ENCODE measurements at regions not wholly inside any gene's neighbourhood (a gene's known extent, or its start where the extent isn't known, plus 50 kb on each side); places are given as distances from the start of the nearest gene placed in this dataset.

GRCh38 chr18:53610957-53611356, 613.5 kb downstream of the MBD2 start:
- no peak overlapping the region for H3K27ac Mint-ChIP-seq
- H3K27me3 Mint-ChIP-seq, result no peaks in the 10 kb centered on the region
- intact Hi-C loops (cut with micrococcal nuclease), result no loop called here
- H3K36me3 Mint-ChIP-seq (ENCODE audit: low read depth), result no peaks in the 10 kb centered on the region
- H3K9me3 Mint-ChIP-seq, result no peaks in the 10 kb centered on the region
- H3K4me1 Mint-ChIP-seq (ENCODE audit: low read depth), result no peaks in the 10 kb centered on the region
- no peak overlapping the region for H3K4me3 Mint-ChIP-seq

DNA sequence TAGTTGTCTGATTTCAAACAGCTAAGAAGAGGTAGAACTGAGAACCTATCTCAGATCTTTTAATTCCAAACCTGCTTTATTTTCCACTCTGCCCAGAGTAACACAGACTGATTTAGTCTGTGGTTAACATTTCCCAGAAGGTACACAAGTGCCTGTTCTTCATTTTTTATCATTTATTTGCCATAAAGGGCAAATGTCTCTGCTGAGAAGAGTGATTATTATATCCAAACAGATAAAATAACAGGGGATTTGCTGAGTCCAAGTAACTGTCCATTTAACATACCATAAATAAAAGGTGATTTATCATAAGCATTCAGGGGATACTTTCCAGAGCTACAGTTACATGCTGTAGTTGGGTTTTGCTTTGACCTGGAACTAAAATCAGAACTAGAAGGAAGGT, 617.7 kb downstream of the MBD2 start:
- no peaks in the 10 kb centered on the region for H3K27me3 Mint-ChIP-seq
- H3K27ac Mint-ChIP-seq, result no peak overlapping the region
- no peaks in the 10 kb centered on the region for H3K4me1 Mint-ChIP-seq (ENCODE audit: low read depth)
- H3K9me3 Mint-ChIP-seq, result no peaks in the 10 kb centered on the region
- intact Hi-C loops (cut with micrococcal nuclease), result no loop called here
- no peaks in the 10 kb centered on the region for H3K36me3 Mint-ChIP-seq (ENCODE audit: low read depth)
- no peak overlapping the region for H3K4me3 Mint-ChIP-seq

DNA sequence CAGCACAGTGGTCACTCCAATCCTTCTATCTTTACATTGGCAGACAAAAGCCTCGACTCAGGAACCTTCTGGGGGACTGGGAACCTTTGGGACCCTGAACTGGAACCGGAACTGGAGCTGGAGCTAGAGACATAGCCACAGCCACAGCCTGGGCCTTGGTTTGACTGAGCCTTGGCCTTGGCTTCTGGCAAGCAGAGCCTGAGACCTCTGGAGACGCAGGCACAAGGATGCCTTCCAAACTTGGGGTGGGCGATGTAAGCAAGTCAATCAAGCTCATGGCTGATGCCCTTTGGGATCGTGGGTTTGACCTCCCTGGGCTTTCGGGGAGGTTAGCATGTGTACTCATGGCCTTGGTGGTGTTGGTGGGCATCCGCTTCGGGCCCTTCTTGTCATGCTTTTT, 619.3 kb downstream of the MBD2 start:
- no peaks in the 10 kb centered on the region for H3K9me3 Mint-ChIP-seq
- no peaks in the 10 kb centered on the region for H3K27me3 Mint-ChIP-seq
- intact Hi-C loops (cut with micrococcal nuclease), result no loop called here

GRCh38 chr18:53603276-53603675, 621.2 kb downstream of the MBD2 start:
- no peaks in the 10 kb centered on the region for H3K27me3 Mint-ChIP-seq
- no peak overlapping the region for H3K4me3 Mint-ChIP-seq
- intact Hi-C loops (cut with micrococcal nuclease), result no loop called here
- H3K9me3 Mint-ChIP-seq, result no peaks in the 10 kb centered on the region
- no peaks in the 10 kb centered on the region for H3K4me1 Mint-ChIP-seq (ENCODE audit: low read depth)
- H3K36me3 Mint-ChIP-seq (ENCODE audit: low read depth), result no peaks in the 10 kb centered on the region
- H3K27ac Mint-ChIP-seq, result no peak overlapping the region

More for the DNA sequence above, 619.3 kb downstream of the MBD2 start:
- Mint-ChIP-seq H3K36me3 (ENCODE audit: low read depth) (no peaks in the 10 kb centered on the region), H3K4me3 (no peak overlapping the region), H3K27ac (no peak overlapping the region), H3K4me1 (ENCODE audit: low read depth) (no peaks in the 10 kb centered on the region)

GRCh38 chr18:53601344-53601743, 623.1 kb downstream of the MBD2 start:
- H3K4me1 Mint-ChIP-seq (ENCODE audit: low read depth), result no peaks in the 10 kb centered on the region
- intact Hi-C loops (cut with micrococcal nuclease), result no loop called here
- H3K9me3 Mint-ChIP-seq, result no peaks in the 10 kb centered on the region
- no peak overlapping the region for H3K4me3 Mint-ChIP-seq
- H3K36me3 Mint-ChIP-seq (ENCODE audit: low read depth), result no peaks in the 10 kb centered on the region
- H3K27ac Mint-ChIP-seq, result no peak overlapping the region
- H3K27me3 Mint-ChIP-seq, result no peaks in the 10 kb centered on the region

- Mint-ChIP-seq H3K27ac (no peak overlapping the region), H3K36me3 (ENCODE audit: low read depth) (no peaks in the 10 kb centered on the region), H3K9me3 (peaks cover 9% of the 10 kb centered on the region), H3K4me3 (no peak overlapping the region), H3K27me3 (no peaks in the 10 kb centered on the region), H3K4me1 (ENCODE audit: low read depth) (no peaks in the 10 kb centered on the region)
- intact Hi-C loops (cut with micrococcal nuclease), result no loop called here
These were observed 637.5 kb downstream of the MBD2 start for GRCh38 chr18:53586923-53587322.

All from dendritic cell treated with granulocyte-macrophage colony-stimulating factor and Interleukin-4, amounts not matched to agents 40 ng/mL and 50 ng/mL, for 4 days (primary cell).